NCI-H510A (cell line): ENCODE measurements at regions not wholly inside any gene's neighbourhood (a gene's known extent, or its start where the extent isn't known, plus 50 kb on each side); places are given as distances from the start of the nearest gene placed in this dataset.
"Not testable (repeated sequence)": the region's sequence is repeated elsewhere in the genome, so short reads cannot be mapped to it uniquely, and the experiment has no call there.

ENCODE experiments used
- DNase-seq: peaks from one replicate; lab custom pipeline; 2025; lab: John Stamatoyannopoulos, UW

- DNase-seq, result no peak
Observed at GRCh38 chr15:79539401-79539800, 107.3 kb downstream of the MINAR1 start.

- DNase-seq, result no peak
Observed at GRCh38 chr15:79540551-79540950, 108.4 kb downstream of the MINAR1 start.

- no peak for DNase-seq
Observed at GRCh38 chr15:79541196-79541595, 109.1 kb downstream of the MINAR1 start.

GRCh38 chr15:79543097-79543496 is 111.0 kb downstream of the MINAR1 start:
- DNase-seq, result no peak

DNA sequence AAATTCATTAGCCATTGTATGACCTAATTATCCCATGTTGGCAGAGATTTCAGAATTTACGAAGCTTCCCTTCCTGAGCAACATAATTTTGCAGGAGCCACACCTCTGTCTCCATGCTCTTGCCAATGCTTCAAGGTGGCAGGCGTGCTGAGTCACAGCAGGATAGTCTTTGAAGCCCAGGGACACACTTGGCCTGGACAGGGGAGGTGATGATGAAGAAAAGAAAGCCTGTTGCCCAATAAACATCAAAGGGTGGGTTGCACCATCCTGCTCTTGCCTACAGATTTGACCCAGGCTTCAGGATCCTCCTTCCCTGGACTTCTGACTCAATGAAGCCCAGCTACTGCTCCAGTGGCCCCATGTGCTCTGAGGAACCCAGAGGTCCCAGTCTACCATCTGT is 117.1 kb downstream of the MINAR1 start:
- DNase-seq, result no peak

- DNase-seq, result no peak
Observed at GRCh38 chr15:79560384-79560783, 128.2 kb downstream of the MINAR1 start.

DNA sequence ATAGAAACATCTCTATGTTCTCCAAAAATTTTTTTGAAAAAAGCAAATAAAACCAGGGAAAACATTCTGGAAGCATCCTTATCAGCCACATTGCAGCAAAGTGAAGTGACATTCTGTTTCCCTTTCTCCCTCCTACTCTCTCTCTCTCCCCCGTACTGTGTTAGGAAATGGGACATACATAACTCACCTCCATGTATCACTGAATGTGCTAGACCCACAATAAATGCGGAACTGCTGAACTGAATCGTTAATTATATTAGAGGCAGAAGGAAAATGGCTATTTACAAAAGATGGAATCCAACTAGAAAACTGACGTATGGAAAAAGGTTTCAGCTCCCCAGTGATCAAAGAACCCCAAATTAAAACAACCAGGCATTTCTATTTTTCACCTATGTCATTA is 129.8 kb downstream of the MINAR1 start:
- no peak for DNase-seq

GRCh38 chr15:79562403-79562815 is 130.3 kb downstream of the MINAR1 start:
- no peak for DNase-seq

DNA sequence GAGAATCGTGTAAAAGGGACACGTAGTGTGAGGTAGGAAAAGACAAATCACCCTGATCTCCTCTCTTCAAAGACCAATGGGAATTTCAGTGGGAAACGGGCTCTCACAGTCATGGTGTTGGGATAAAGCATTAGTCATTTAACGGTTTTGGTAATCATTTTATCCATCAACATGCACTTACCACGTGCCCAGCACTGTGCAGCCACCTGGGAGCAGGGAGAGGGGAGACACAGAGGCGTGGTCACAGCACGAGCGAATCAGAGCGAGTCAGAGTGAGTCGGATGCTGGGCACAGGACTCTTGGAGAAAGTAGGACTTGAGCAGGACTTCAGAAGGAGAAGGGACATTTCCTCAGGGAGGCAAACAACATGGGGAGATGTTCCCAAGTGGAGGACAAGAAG is 130.8 kb downstream of the MINAR1 start:
- no peak for DNase-seq

- DNase-seq, result no peak
Observed at GRCh38 chr15:79570004-79570403, 137.9 kb downstream of the MINAR1 start.

DNA sequence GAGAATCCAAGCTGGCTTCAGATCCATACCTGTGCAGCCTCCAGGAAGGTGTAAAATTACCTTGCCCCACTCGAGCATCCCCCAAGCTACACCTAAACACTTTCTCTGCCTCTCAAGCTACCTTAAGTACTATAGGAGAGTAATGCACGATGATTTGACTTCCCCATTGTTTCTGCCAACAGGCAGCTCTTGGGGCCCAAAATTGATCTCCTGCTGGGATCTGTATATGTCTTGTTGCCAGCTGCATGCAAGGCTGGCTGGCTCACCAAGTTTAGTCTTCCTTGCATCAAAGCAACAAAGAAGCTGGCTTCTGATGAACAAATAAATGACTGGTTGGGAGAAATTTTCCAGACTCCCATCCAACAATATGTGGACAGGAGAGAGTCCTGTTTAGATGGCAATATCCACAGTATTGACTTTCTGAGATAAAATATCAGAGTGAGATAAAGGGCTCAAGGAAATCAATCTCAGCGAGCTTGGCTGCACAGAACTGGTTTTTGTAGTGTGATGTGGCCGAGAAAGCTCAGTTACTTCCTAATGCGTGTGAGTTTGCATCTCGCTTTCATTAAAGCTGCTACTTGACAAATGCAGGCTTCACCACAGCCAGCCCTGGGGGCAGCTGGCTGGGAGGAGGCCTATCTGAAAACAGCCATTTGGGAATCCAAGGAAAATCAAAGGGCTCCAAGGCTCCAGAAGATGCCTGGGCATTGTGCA is 140.7 kb downstream of the MINAR1 start:
- no peak for DNase-seq

GRCh38 chr15:79574431-79575273 is 142.5 kb downstream of the MINAR1 start:
- not testable (repeated sequence) for DNase-seq

DNA sequence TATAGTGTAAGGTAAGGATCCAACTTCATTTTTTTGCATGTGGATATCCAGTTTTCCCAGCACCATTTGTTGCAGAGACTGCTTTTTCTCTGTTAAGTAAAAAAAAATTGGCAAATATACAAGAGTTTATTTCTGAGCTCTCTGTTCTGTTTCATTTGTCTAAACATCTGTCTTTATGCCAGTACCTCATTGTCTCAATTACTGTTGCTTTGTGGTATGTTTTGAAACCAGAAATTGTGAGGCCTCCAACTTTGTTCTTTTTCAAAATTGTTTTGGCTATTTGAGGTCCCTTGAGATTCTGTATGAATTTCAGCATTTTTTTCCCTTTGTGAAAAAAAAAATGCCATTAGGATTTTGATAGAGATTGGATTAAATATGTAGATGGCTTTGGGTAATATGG is 150.5 kb downstream of the MINAR1 start:
- DNase-seq, result no peak

GRCh38 chr15:79592126-79592525 is 160.0 kb downstream of the MINAR1 start:
- DNase-seq, result no peak

DNA sequence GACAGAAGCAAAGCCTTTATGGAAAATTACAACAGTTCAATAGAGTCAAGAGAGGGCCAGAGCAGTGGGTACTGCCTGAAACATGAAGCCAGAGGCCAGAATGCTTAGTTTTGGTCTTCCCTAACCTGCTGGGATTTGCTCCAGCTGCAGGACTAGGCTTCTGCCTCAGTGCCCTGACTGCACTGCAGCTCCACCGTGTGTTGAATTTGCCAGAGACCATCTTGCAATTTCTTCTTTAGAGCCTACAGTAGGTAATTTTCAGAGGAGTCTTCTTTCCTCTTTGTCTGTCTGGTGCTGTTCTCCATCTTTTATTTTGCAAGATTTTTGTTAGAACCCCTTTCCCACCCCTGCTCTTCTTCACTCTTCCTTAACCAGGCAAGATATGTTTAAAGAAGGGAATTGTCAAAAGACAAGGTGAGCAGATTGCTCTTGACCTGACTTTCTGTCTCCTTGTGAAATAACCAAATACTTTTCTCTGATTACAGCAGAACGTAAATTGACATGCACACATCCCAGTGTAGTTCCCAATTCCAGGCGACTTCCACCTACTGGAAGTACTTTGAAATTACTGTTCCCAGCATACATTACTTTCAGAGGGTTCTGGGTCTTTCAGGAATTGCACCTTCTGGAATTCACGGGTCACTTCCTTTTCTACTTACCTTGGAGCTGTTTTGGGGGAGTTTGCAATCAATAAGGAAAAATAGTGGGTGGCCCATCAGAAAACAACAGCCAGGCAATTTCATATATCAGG is 161.2 kb downstream of the MINAR1 start:
- no peak for DNase-seq

DNA sequence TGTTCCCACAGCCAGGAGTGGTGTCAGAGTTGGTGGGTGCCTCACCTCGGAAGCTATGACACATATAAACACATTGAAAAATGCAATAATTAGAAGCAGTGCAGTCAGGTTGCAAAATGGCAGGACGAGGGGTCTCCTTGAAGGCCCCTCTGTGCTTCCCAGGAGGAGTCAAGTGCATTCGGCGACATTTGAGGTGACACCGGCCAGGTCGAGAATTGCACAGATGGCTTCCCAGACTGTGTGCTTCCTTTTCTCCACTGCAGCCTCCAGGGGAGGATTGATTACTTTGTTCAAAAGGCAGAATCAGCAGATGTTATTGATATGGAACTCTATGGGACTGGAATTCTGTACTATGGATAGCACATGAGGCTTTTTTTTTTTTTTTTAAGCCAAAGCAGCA is 163.2 kb downstream of the MINAR1 start:
- no peak for DNase-seq

DNA sequence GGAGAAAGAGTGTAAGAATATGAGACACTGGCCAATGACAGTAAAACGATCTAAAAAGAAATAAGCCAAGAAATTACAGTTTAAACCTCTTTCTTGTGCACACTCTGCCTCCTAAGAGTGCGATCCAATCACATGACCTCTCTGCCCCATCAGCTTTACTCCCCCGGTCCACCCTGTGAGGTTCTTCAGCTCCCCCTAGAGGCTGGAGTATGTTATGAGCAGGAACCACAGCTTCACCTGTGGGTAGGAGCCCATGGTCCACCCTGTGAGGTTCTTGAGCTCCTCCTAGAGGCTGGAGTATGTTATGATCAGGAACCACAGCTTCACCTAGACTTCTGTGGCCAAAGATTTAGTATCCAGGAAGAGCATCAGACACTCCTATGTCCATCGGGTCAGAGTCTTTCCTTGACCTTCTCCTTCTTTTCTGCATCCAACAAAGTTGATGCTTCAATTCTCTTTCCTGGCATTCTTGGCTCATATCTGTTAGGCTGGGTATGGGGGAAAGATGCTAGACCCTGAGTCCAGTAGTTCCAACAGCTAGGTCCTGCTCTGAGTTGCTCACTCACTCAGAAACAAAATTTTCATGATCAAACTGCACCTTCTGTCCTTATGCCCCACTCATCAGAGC is 164.0 kb downstream of the MINAR1 start:
- peak; percentile 63 for DNase-seq

- DNase-seq, result no peak
Observed at GRCh38 chr15:79598639-79599038, 166.5 kb downstream of the MINAR1 start.

GRCh38 chr15:79601405-79602086 is 169.4 kb downstream of the MINAR1 start:
- no peak for DNase-seq

DNA sequence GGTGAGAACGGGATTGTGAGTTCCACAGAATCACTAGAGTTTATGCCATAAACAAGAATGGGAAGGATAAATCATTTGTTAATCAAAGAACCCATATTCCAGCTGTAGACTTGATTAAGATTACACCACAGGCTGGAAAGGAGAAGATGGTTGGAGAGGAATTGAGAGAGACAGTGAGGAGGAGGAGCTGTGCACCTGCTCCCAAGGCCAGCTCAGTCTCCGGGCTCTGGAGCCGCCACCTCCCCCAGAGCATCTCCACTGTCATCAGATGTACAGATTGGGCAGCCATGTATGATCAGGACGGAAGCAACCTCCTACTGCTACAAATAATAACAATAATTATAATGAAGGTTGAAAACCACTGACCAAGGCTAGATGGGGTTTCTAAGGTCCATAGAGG is 170.0 kb downstream of the MINAR1 start:
- DNase-seq, result no peak

DNA sequence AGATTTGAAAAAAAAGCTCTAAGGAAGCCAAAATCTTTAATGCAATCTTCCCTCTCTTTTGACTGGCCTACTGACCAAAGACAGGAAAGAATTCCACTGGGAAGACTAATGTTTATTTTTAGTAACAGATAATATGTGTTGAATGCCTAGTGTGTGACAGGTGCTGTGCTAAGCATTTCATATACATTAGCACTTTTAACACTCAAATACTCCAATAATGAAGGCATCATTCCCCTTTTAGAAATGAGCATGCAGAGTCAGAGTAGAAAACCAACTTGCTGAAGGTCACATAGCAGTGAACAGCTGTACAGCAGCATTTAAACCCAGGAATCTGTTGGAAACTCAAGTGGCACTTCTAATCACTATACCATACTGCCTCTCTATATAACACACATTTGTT is 170.6 kb downstream of the MINAR1 start:
- DNase-seq, result no peak
